MM.1S (cell line): ENCODE measurements at regions not wholly inside any gene's neighbourhood (a gene's known extent, or its start where the extent isn't known, plus 50 kb on each side); places are given as distances from the start of the nearest gene placed in this dataset.

Source experiments
- DNase-seq: peaks from one replicate; pipeline ENCODE4 v3.0.0-alpha.2; 2015
- H2AFZ ChIP-seq: fragments of 300-600 bp; sonication (generic); 2 replicates; pipeline ENCODE4 v1.6.0; 2016; ENCODE audit warnings: antibody characterized with exemption, low read length
- H3F3A ChIP-seq: fragments of 300-600 bp; sonication (generic); 2 replicates; pipeline ENCODE4 v1.6.1; 2016; ENCODE audit warnings: mild to moderate bottlenecking, antibody characterized with exemption, low read length, moderate library complexity, mixed read lengths; ENCODE audit not compliant: insufficient read depth
- H3K27ac ChIP-seq: fragments of 300-600 bp; sonication (generic); 2 replicates; pipeline ENCODE4 v1.5.1; 2016; ENCODE audit warnings: mild to moderate bottlenecking, low read length
- H3K27me3 ChIP-seq: fragments of 300-600 bp; sonication (generic); replicated peaks from 2 replicates; pipeline ENCODE4 v1.6.0; 2016; ENCODE audit warnings: low read length; ENCODE audit not compliant: insufficient read depth
- H3K36me3 ChIP-seq: fragments of 300-600 bp; sonication (generic); replicated peaks from 2 replicates; pipeline ENCODE4 v1.6.1; 2016; ENCODE audit warnings: mild to moderate bottlenecking, low read length, mixed read lengths; ENCODE audit not compliant: insufficient read depth
- H3K4me1 ChIP-seq: fragments of 300-600 bp; sonication (generic); 2 replicates; pipeline ENCODE4 v1.6.1; 2016; ENCODE audit warnings: low read length, mixed read lengths
- H3K4me2 ChIP-seq: fragments of 300-600 bp; sonication (generic); 2 replicates; pipeline ENCODE4 v1.6.0; 2016; ENCODE audit warnings: low read depth, low read length
- H3K4me3 ChIP-seq: fragments of 300-600 bp; sonication (generic); 2 replicates; pipeline ENCODE4 v1.5.1; 2016; ENCODE audit warnings: low read length, mixed read lengths
- H3K79me2 ChIP-seq: fragments of 300-600 bp; sonication (generic); 2 replicates; pipeline ENCODE4 v1.6.1; 2016; ENCODE audit warnings: mixed run types, low read length, mixed read lengths
- H3K9ac ChIP-seq: fragments of 300-600 bp; sonication (generic); 2 replicates; pipeline ENCODE4 v1.6.1; 2016; ENCODE audit warnings: low read length, mixed read lengths
- H3K9me2 ChIP-seq: fragments of 300-600 bp; sonication (generic); replicated peaks from 2 replicates; pipeline ENCODE4 v1.6.1; 2016; ENCODE audit warnings: mild to moderate bottlenecking, low read length, mixed read lengths; ENCODE audit not compliant: insufficient read depth
- H3K9me3 ChIP-seq: fragments of 300-600 bp; sonication (generic); replicated peaks from 2 replicates; pipeline ENCODE4 v1.6.1; 2016; ENCODE audit warnings: mild to moderate bottlenecking, low read length, mixed read lengths; ENCODE audit not compliant: insufficient read depth
- H4K20me1 ChIP-seq: fragments of 300-600 bp; sonication (generic); 2 replicates; pipeline ENCODE4 v1.6.1; 2016; ENCODE audit warnings: mild to moderate bottlenecking, low read length, moderate library complexity, mixed read lengths; ENCODE audit not compliant: insufficient read depth
- CTCF ChIP-seq: fragments of 300-600 bp; sonication (generic); IDR thresholded peaks from 2 replicates; pipeline ENCODE4 v1.5.1; 2016; ENCODE audit warnings: antibody characterized with exemption, low read length, mixed read lengths
- EZH2 ChIP-seq: fragments of 300-600 bp; sonication (generic); optimal IDR thresholded peaks from 2 replicates; pipeline ENCODE3; 2017; ENCODE audit warnings: low read depth, mild to moderate bottlenecking, antibody characterized with exemption, low read length, mixed read lengths
- EZH2phosphoT487 ChIP-seq: fragments of 300-600 bp; sonication (generic); IDR thresholded peaks from 2 replicates; pipeline ENCODE4 v1.6.1; 2018; ENCODE audit warnings: antibody characterized with exemption, low read length

DNA sequence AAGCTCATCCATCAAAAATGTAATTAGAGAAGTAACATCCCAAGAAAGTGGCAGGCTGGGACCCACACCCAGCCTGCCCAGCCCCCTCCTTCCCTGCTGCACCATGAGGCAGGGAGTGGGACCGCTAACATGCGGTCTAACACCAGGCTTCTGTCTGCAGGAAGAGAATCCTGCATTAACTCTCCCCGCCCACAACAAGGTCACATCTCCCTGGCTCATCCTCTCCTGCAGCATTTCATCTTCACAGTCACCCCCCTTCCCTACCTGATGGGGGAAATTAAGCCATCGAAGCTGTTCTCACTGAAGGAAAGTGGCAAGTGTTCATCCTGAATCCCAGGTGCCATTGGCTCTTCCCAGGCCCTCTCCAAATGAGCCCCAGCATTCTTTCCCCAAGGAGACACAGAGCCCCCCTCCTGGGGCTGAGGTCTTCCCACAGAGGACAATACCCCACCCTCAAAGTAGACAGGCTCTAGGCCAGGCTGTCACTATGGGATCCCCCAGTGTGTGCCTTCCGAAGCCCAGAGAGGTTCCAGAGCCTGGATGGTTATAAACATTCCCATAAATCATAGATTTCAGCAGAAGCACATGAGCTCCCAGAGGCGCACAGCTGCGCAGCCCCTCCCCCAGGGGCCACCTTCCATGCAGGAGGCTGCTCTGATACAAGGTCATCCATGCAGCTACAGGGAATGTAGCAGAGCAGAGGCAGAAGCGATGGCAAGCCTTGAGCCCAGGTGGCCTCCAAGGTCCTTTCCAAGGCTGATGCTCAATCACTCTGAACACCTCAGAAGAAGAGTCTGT lies 148.0 kb downstream of the OAT start:
- no peak overlapping the region for H3K27ac ChIP-seq
- DNase-seq: no peak
- no peak overlapping the region for H3K9ac ChIP-seq
- H3F3A ChIP-seq: no peaks in the 10 kb centered on the region
- no peaks in the 10 kb centered on the region for H3K36me3 ChIP-seq
- H2AFZ ChIP-seq: no peak overlapping the region
- no peak for TF ChIP-seq CTCF
- TF ChIP-seq EZH2: no peak
- no peak for TF ChIP-seq EZH2phosphoT487
- H3K4me1 ChIP-seq: no peaks in the 10 kb centered on the region
- no peaks in the 10 kb centered on the region for H3K79me2 ChIP-seq
- no peak overlapping the region for H3K4me2 ChIP-seq
- no peak overlapping the region for H3K4me3 ChIP-seq
- no peaks in the 10 kb centered on the region for H3K9me2 ChIP-seq
- no peaks in the 10 kb centered on the region for H3K9me3 ChIP-seq
- no peaks in the 10 kb centered on the region for H3K27me3 ChIP-seq
- H4K20me1 ChIP-seq: no peaks in the 10 kb centered on the region

DNA sequence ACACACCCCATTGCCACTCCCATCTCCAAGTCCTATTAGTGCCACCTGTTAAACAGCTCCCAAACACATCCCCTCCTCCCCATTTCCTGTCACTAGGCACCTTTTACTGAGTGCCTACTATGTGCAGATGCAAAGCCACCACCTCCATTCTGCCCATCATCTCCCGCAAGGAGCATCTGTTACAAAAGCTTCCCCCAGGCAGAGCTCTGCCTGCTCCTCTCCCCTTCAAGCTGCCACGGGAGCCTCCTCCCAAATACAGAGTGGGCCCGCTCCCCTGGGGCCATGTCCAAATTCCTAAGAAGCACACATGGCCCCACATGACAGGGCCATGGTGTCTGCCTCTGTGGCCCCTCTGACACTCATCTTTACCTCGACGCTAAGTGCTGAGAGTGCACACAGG lies 149.7 kb downstream of the OAT start:
- Histone ChIP-seq H3K4me2 (no peak overlapping the region), H3K27ac (no peak overlapping the region), H3K4me3 (no peak overlapping the region), H3F3A (no peaks in the 10 kb centered on the region), H3K9ac (no peak overlapping the region), H3K36me3 (no peaks in the 10 kb centered on the region), H3K9me3 (no peaks in the 10 kb centered on the region), H3K27me3 (no peaks in the 10 kb centered on the region), H3K4me1 (no peaks in the 10 kb centered on the region), H4K20me1 (no peaks in the 10 kb centered on the region), H2AFZ (no peak overlapping the region), H3K79me2 (no peaks in the 10 kb centered on the region), H3K9me2 (no peaks in the 10 kb centered on the region)
- no peak for DNase-seq
- TF ChIP-seq EZH2phosphoT487: no peak
- TF ChIP-seq CTCF: no peak
- no peak for TF ChIP-seq EZH2

- Histone ChIP-seq H3K9ac (no peak overlapping the region), H2AFZ (no peak overlapping the region), H3K27me3 (no peaks in the 10 kb centered on the region), H3K79me2 (no peaks in the 10 kb centered on the region), H3K4me2 (no peak overlapping the region), H3K9me2 (no peaks in the 10 kb centered on the region), H3F3A (no peaks in the 10 kb centered on the region), H4K20me1 (no peaks in the 10 kb centered on the region), H3K4me3 (no peak overlapping the region), H3K9me3 (no peaks in the 10 kb centered on the region), H3K27ac (no peak overlapping the region), H3K4me1 (no peaks in the 10 kb centered on the region), H3K36me3 (no peaks in the 10 kb centered on the region)
- no peak for DNase-seq
- TF ChIP-seq CTCF (no peak), EZH2phosphoT487 (no peak), EZH2 (no peak)
These were observed 150.7 kb downstream of the OAT start for GRCh38 chr10:124267911-124268549.
